ENCODE measurements at regions not wholly inside any gene's neighbourhood (a gene's known extent, or its start where the extent isn't known, plus 50 kb on each side); places are given as distances from the start of the nearest gene placed in this dataset.

- TF ChIP-seq CTCF (conservative IDR thresholded peaks at IDR 0.05), result no peak
- TF ChIP-seq EZH2 (IDR thresholded peaks at IDR 0.05; ENCODE audit: low read depth), result no peak
These were observed 1707.8 kb upstream of the ACO1 start for GRCh38 chr9:30676651-30677050.

Measured in PC-9 (cell line).